Left ventricle myocardium inferior (tissue), 1 donor: ENCODE measurements at regions not wholly inside any gene's neighbourhood (a gene's known extent, or its start where the extent isn't known, plus 50 kb on each side); places are given as distances from the start of the nearest gene placed in this dataset.

Source experiments
- DNase-seq: peaks from one replicate; pipeline ENCODE4 v3.0.0-alpha.2; 2020
- H3K27ac ChIP-seq: fragments of 200-600 bp; replicated peaks from 2 replicates; pipeline ENCODE4 v1.8.0; 2021
- H3K27me3 ChIP-seq: fragments of 200-600 bp; 2 replicates; pipeline ENCODE4 v1.8.0; 2021; ENCODE audit warnings: low read depth
- H3K36me3 ChIP-seq: fragments of 200-600 bp; 2 replicates; pipeline ENCODE4 v1.8.0; 2021
- H3K4me1 ChIP-seq: fragments of 200-600 bp; 2 replicates; pipeline ENCODE4 v1.8.0; 2021
- H3K4me3 ChIP-seq: fragments of 200-600 bp; 2 replicates; pipeline ENCODE4 v1.8.0; 2021; ENCODE audit warnings: mild to moderate bottlenecking, moderate library complexity
- H3K9me3 ChIP-seq: fragments of 200-600 bp; replicated peaks from 2 replicates; pipeline ENCODE4 v1.8.0; 2021
- intact Hi-C: fragments of 100-400 bp; cut with micrococcal nuclease; formaldehyde crosslinking; loops from one replicate; pipeline ENCODE4 v1.11.0; 2022
- TF ChIP-seq, protein P1 (sequence below): fragments of 200-600 bp; IDR thresholded peaks from 2 replicates; pipeline ENCODE4 v1.8.0; 2021; ENCODE audit warnings: antibody characterized with exemption, mild to moderate bottlenecking, borderline replicate concordance
- donor health status: DM: no; HTN: yes; CAD: no; lungs with severe emphysema.

DNA sequence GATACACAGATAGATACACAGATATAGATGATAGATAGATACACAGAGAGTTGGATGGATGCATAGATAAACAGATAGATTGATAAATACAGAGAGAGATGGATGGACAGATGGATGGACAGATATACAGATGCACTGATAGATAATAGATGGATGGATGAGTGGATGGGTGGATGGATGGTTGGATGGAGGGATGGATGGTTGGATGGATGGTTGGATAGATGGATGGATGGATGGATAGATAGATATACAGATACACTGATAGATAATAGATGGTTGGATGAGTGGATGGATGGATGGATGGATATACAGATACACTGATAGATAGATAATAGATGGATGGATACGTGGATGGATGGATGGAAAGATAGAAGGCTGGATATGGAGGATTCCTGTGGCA lies 290.0 kb upstream of the SHH start:
- no peaks in the 10 kb centered on the region for H3K4me1 ChIP-seq
- H3K27ac ChIP-seq: no peak overlapping the region
- peaks cover 47% of the 10 kb centered on the region for H3K27me3 ChIP-seq
- TF ChIP-seq, protein P1, sequence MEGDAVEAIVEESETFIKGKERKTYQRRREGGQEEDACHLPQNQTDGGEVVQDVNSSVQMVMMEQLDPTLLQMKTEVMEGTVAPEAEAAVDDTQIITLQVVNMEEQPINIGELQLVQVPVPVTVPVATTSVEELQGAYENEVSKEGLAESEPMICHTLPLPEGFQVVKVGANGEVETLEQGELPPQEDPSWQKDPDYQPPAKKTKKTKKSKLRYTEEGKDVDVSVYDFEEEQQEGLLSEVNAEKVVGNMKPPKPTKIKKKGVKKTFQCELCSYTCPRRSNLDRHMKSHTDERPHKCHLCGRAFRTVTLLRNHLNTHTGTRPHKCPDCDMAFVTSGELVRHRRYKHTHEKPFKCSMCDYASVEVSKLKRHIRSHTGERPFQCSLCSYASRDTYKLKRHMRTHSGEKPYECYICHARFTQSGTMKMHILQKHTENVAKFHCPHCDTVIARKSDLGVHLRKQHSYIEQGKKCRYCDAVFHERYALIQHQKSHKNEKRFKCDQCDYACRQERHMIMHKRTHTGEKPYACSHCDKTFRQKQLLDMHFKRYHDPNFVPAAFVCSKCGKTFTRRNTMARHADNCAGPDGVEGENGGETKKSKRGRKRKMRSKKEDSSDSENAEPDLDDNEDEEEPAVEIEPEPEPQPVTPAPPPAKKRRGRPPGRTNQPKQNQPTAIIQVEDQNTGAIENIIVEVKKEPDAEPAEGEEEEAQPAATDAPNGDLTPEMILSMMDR: no peak
- no peaks in the 10 kb centered on the region for H3K9me3 ChIP-seq
- H3K4me3 ChIP-seq: no peak overlapping the region
- DNase-seq: no peak
- intact Hi-C loops: no loop called here
- no peaks in the 10 kb centered on the region for H3K36me3 ChIP-seq

DNA sequence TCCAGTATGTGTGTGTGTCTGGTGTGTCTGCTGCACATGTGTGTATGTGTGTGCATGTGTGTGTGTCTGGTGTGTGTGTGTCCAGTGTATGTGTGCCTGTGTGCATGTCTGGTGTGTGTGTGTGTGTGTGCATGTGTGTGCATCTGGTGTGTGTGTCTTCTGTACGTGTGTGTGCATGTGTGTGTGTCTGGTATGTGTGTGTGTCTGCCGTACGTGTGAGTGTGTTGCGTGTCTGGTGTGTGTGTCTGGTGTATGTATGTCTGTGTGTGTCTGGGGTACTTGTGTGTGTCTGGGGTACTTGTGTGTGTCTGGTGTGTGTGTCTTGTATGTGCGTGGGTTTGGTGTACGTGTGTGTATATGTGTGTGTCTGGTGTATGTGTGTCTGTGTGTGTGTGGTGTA lies 289.1 kb upstream of the SHH start:
- TF ChIP-seq, protein P1: no peak
- intact Hi-C loops: no loop called here

DNA sequence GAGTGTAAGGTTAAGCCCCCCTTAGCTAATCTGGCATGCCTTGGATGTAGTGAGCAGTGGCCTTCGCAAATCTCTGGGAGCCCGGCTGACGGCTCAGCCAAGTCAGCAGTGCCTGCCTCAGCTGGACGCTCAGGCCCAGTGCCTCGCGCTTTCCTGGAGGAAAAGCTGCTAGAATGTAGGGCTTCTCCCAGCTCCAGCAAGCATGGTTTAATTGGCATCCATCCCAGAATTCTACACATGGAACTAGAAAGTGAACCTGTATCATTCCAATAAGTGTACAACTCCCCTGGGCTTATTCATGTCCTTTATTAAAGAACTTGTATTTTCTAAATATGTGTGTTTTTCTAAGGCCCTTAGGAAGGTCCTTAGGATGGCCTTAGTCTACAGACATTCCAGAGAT lies 287.8 kb upstream of the SHH start:
- Histone ChIP-seq H3K27me3 (peaks cover 55% of the 10 kb centered on the region), H3K36me3 (no peaks in the 10 kb centered on the region), H3K4me3 (no peak overlapping the region), H3K4me1 (no peaks in the 10 kb centered on the region), H3K9me3 (no peaks in the 10 kb centered on the region), H3K27ac (no peak overlapping the region)
- intact Hi-C loops: no loop called here
- no peak for DNase-seq
- TF ChIP-seq, protein P1: no peak

More for the DNA sequence above, 289.1 kb upstream of the SHH start:
- Histone ChIP-seq H3K4me1 (no peaks in the 10 kb centered on the region), H3K36me3 (no peaks in the 10 kb centered on the region), H3K27me3 (peaks cover 54% of the 10 kb centered on the region), H3K9me3 (no peaks in the 10 kb centered on the region), H3K27ac (no peak overlapping the region), H3K4me3 (no peak overlapping the region)
- no peak for DNase-seq

DNA sequence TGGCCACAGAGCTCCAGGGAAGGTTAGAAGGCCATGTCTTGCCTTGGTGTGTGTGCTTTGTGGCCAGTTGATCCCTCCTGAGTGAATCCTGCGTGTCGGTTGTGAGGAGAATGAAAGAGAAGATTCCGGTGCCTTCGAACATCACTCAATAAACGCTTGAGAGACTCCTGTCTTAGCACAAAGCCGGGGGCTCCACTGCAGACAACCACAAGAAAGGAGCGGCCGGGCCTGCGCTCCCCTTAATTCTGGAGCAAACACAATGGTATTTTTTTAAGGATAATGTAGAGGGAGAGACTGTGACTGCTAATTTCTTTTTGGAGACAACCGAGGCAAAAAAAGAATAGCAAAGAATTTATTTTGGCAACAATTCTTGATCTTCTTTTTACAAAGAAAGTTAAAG lies 286.8 kb upstream of the SHH start:
- Histone ChIP-seq H3K27me3 (peaks cover 55% of the 10 kb centered on the region), H3K27ac (no peak overlapping the region), H3K36me3 (no peaks in the 10 kb centered on the region), H3K4me3 (no peak overlapping the region), H3K4me1 (no peaks in the 10 kb centered on the region), H3K9me3 (no peaks in the 10 kb centered on the region)
- intact Hi-C loops: no loop called here
- TF ChIP-seq, protein P1: no peak
- no peak for DNase-seq

DNA sequence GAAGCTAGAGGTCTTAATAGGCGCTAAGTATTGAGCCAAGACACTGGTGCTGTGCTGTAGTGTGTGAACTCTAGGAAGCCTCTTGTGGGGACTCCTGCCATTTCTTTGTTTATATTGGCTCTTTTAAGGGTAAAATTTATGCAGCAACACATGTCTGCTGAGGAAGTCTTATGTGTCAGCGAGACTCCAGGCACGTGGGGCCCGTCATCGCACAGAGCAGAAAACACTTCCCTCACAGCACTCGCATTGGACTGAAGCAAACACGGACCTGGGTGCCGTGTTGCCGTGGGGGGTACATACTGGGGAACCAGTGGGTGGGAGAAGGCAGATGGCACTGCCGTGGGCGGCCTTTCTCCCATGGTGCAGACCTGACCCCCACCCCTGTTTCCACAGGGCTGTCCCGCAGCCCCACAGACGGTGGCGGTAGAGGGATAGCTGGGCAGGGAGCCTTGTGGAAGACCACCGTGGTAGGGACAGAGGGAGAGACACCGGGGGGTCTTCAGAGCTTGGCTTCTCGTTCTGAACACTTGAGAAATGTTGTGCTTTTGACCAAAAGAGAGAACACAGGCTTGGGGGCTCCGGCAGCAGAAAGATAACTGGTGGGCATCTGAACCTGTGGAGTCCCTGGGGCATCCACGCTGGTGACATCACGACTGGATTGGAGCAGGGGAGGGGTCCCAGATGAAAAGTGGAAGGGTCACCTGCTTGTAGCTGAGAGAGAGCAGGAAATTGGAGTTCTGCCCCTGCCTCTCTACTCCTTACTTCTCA lies 284.7 kb upstream of the SHH start:
- H3K4me3 ChIP-seq: no peak overlapping the region
- TF ChIP-seq, protein P1: no peak
- no peak overlapping the region for H3K27ac ChIP-seq
- intact Hi-C loops: no loop called here
- no peaks in the 10 kb centered on the region for H3K9me3 ChIP-seq
- H3K27me3 ChIP-seq: peaks cover 63% of the 10 kb centered on the region
- DNase-seq: no peak
- H3K4me1 ChIP-seq: no peaks in the 10 kb centered on the region
- no peaks in the 10 kb centered on the region for H3K36me3 ChIP-seq
